ENCODE measurements at regions not wholly inside any gene's neighbourhood (a gene's known extent, or its start where the extent isn't known, plus 50 kb on each side); places are given as distances from the start of the nearest gene placed in this dataset.

- Histone ChIP-seq H3K4me3 (ENCODE audit: low read length) (no peak overlapping the region), H3K36me3 (replicated peaks; ENCODE audit: low read depth, low read length) (no peaks in the 10 kb centered on the region), H3K9ac (ENCODE audit: low read length) (no peak overlapping the region), H3K4me2 (ENCODE audit: low read length) (no peak overlapping the region), H3K79me2 (ENCODE audit: low read length) (no peaks in the 10 kb centered on the region), H3K4me1 (ENCODE audit: low read length) (no peaks in the 10 kb centered on the region), H3K27ac (ENCODE audit: low read length) (no peak overlapping the region), H3K27me3 (ENCODE audit: low read depth, low read length) (no peaks in the 10 kb centered on the region), H2AFZ (ENCODE audit: low read depth, low read length) (no peak overlapping the region), H4K20me1 (ENCODE audit: insufficient read depth, low read length) (no peaks in the 10 kb centered on the region), H3K9me3 (ENCODE audit: insufficient read depth, low read length) (no peaks in the 10 kb centered on the region)
- TF ChIP-seq CTCF (IDR thresholded peaks at IDR 0.05; ENCODE audit: low read depth, low read length) (no peak), EZH2phosphoT487 (IDR thresholded peaks at IDR 0.05; ENCODE audit: low read depth) (no peak)
Measured at GRCh38 chr18:25423760-25424159, 71.8 kb upstream of the ZNF521 start.

GRCh38 chr18:25423267-25423666 lies 71.3 kb upstream of the ZNF521 start:
- Histone ChIP-seq H3K4me3 (ENCODE audit: low read length) (no peak overlapping the region), H3K9ac (ENCODE audit: low read length) (no peak overlapping the region), H4K20me1 (ENCODE audit: insufficient read depth, low read length) (no peaks in the 10 kb centered on the region), H3K27me3 (ENCODE audit: low read depth, low read length) (no peaks in the 10 kb centered on the region), H3K27ac (ENCODE audit: low read length) (no peak overlapping the region), H2AFZ (ENCODE audit: low read depth, low read length) (no peak overlapping the region), H3K4me2 (ENCODE audit: low read length) (no peak overlapping the region), H3K79me2 (ENCODE audit: low read length) (no peaks in the 10 kb centered on the region), H3K36me3 (replicated peaks; ENCODE audit: low read depth, low read length) (no peaks in the 10 kb centered on the region), H3K4me1 (ENCODE audit: low read length) (no peaks in the 10 kb centered on the region), H3K9me3 (ENCODE audit: insufficient read depth, low read length) (no peaks in the 10 kb centered on the region)
- TF ChIP-seq CTCF (IDR thresholded peaks at IDR 0.05; ENCODE audit: low read depth, low read length) (no peak), EZH2phosphoT487 (IDR thresholded peaks at IDR 0.05; ENCODE audit: low read depth) (no peak)

- TF ChIP-seq EZH2phosphoT487 (IDR thresholded peaks at IDR 0.05; ENCODE audit: low read depth) (no peak), CTCF (IDR thresholded peaks at IDR 0.05; ENCODE audit: low read depth, low read length) (no peak)
- H3K4me3 ChIP-seq (ENCODE audit: low read length) = no peak overlapping the region
- no peaks in the 10 kb centered on the region for H3K79me2 ChIP-seq (ENCODE audit: low read length)
- H3K4me2 ChIP-seq (ENCODE audit: low read length) = no peak overlapping the region
- no peak overlapping the region for H2AFZ ChIP-seq (ENCODE audit: low read depth, low read length)
- no peaks in the 10 kb centered on the region for H4K20me1 ChIP-seq (ENCODE audit: insufficient read depth, low read length)
- H3K4me1 ChIP-seq (ENCODE audit: low read length) = no peaks in the 10 kb centered on the region
- no peaks in the 10 kb centered on the region for H3K9me3 ChIP-seq (ENCODE audit: insufficient read depth, low read length)
- no peaks in the 10 kb centered on the region for H3K27me3 ChIP-seq (ENCODE audit: low read depth, low read length)
- H3K36me3 ChIP-seq (replicated peaks; ENCODE audit: low read depth, low read length) = no peaks in the 10 kb centered on the region
- H3K27ac ChIP-seq (ENCODE audit: low read length) = no peak overlapping the region
- H3K9ac ChIP-seq (ENCODE audit: low read length) = no peak overlapping the region
Measured at GRCh38 chr18:25422230-25422629, 70.3 kb upstream of the ZNF521 start.

GRCh38 chr18:25420077-25420825 lies 68.3 kb upstream of the ZNF521 start:
- Histone ChIP-seq H4K20me1 (ENCODE audit: insufficient read depth, low read length) (no peaks in the 10 kb centered on the region), H3K4me1 (ENCODE audit: low read length) (no peaks in the 10 kb centered on the region), H3K4me3 (ENCODE audit: low read length) (no peak overlapping the region), H3K79me2 (ENCODE audit: low read length) (no peaks in the 10 kb centered on the region), H3K27ac (ENCODE audit: low read length) (no peak overlapping the region), H3K4me2 (ENCODE audit: low read length) (no peak overlapping the region), H3K27me3 (ENCODE audit: low read depth, low read length) (no peaks in the 10 kb centered on the region), H3K9ac (ENCODE audit: low read length) (no peak overlapping the region), H3K36me3 (replicated peaks; ENCODE audit: low read depth, low read length) (no peaks in the 10 kb centered on the region), H3K9me3 (ENCODE audit: insufficient read depth, low read length) (no peaks in the 10 kb centered on the region), H2AFZ (ENCODE audit: low read depth, low read length) (no peak overlapping the region)
- no peak for TF ChIP-seq EZH2phosphoT487 (IDR thresholded peaks at IDR 0.05; ENCODE audit: low read depth)
- TF ChIP-seq CTCF (IDR thresholded peaks at IDR 0.05; ENCODE audit: low read depth, low read length) = no peak

Data from OCI-LY3 (cell line).